Smooth muscle cell (in vitro differentiated cells): ENCODE measurements at regions not wholly inside any gene's neighbourhood (a gene's known extent, or its start where the extent isn't known, plus 50 kb on each side); places are given as distances from the start of the nearest gene placed in this dataset.

ENCODE experiments used
- DNase-seq: peaks from one replicate; lab custom pipeline; 2025; ENCODE audit not compliant: unreplicated experiment; lab: John Stamatoyannopoulos, UW
- H2AFZ ChIP-seq: fragments of 200-600 bp; sonication (generic); 2 replicates; pipeline ENCODE4 v1.6.0; 2016; ENCODE audit warnings: antibody characterized with exemption, low read depth, mild to moderate bottlenecking
- H3F3A ChIP-seq: fragments of 200-600 bp; sonication (generic); 2 replicates; pipeline ENCODE4 v1.6.0; 2017; ENCODE audit warnings: antibody characterized with exemption, low read depth
- H3K27ac ChIP-seq: fragments of 200-600 bp; sonication (generic); 2 replicates; pipeline ENCODE4 v1.5.1; 2016; ENCODE audit warnings: low read depth, mild to moderate bottlenecking
- H3K27me3 ChIP-seq: fragments of 200-600 bp; sonication (generic); 2 replicates; pipeline ENCODE4 v1.6.1; 2016; ENCODE audit warnings: low read depth, mild to moderate bottlenecking
- H3K36me3 ChIP-seq: fragments of 200-600 bp; sonication (generic); 2 replicates; pipeline ENCODE4 v1.5.1; 2016; ENCODE audit warnings: low read depth
- H3K4me1 ChIP-seq: fragments of 200-600 bp; sonication (generic); 2 replicates; pipeline ENCODE4 v1.5.1; 2016; ENCODE audit warnings: low read depth
- H3K4me2 ChIP-seq: fragments of 200-600 bp; sonication (generic); 2 replicates; pipeline ENCODE4 v1.6.0; 2016; ENCODE audit warnings: mild to moderate bottlenecking
- H3K4me3 ChIP-seq: fragments of 200-600 bp; sonication (generic); 2 replicates; pipeline ENCODE4 v1.5.1; 2016; ENCODE audit warnings: mild to moderate bottlenecking
- H3K79me2 ChIP-seq: fragments of 200-600 bp; sonication (generic); 2 replicates; pipeline ENCODE4 v1.6.0; 2016; ENCODE audit warnings: low read depth, mild to moderate bottlenecking
- H3K9ac ChIP-seq: fragments of 200-600 bp; sonication (generic); 2 replicates; pipeline ENCODE4 v1.6.0; 2016; ENCODE audit warnings: low read depth
- H3K9me3 ChIP-seq: fragments of 200-600 bp; sonication (generic); replicated peaks from 2 replicates; pipeline ENCODE4 v1.5.1; 2016; ENCODE audit warnings: low read depth
- H4K20me1 ChIP-seq: fragments of 200-600 bp; sonication (generic); 2 replicates; pipeline ENCODE4 v1.6.0; 2016; ENCODE audit warnings: low read depth
- WGBS: methylation state at CpG from one replicate; pipeline ENCODE4 v1.1.7; 2016; ENCODE audit warnings: low lambda C conversion rate; 5-methylcytosine and 5-hydroxymethylcytosine counted together
- TF ChIP-seq, protein P1 (sequence below): fragments of 200-600 bp; sonication (generic); IDR thresholded peaks from 2 replicates; pipeline ENCODE4 v1.5.1; 2017; ENCODE audit warnings: borderline replicate concordance, mild to moderate bottlenecking, antibody characterized with exemption; ENCODE audit not compliant: insufficient read depth, poor library complexity, severe bottlenecking

- H3K9ac ChIP-seq, result no peak overlapping the region
- WGBS, result 100% methylated on average over 1 of the region's 1 CpG
- no peaks in the 10 kb centered on the region for H3K79me2 ChIP-seq
- TF ChIP-seq, protein P1, sequence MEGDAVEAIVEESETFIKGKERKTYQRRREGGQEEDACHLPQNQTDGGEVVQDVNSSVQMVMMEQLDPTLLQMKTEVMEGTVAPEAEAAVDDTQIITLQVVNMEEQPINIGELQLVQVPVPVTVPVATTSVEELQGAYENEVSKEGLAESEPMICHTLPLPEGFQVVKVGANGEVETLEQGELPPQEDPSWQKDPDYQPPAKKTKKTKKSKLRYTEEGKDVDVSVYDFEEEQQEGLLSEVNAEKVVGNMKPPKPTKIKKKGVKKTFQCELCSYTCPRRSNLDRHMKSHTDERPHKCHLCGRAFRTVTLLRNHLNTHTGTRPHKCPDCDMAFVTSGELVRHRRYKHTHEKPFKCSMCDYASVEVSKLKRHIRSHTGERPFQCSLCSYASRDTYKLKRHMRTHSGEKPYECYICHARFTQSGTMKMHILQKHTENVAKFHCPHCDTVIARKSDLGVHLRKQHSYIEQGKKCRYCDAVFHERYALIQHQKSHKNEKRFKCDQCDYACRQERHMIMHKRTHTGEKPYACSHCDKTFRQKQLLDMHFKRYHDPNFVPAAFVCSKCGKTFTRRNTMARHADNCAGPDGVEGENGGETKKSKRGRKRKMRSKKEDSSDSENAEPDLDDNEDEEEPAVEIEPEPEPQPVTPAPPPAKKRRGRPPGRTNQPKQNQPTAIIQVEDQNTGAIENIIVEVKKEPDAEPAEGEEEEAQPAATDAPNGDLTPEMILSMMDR, result no peak
- H3K4me3 ChIP-seq, result no peak overlapping the region
- H3K27me3 ChIP-seq, result no peaks in the 10 kb centered on the region
- no peaks in the 10 kb centered on the region for H3F3A ChIP-seq
- no peak overlapping the region for H2AFZ ChIP-seq
- no peak for DNase-seq
- H3K4me1 ChIP-seq, result no peaks in the 10 kb centered on the region
- no peak overlapping the region for H3K4me2 ChIP-seq
- no peaks in the 10 kb centered on the region for H3K9me3 ChIP-seq
- no peak overlapping the region for H3K27ac ChIP-seq
- no peaks in the 10 kb centered on the region for H3K36me3 ChIP-seq
- H4K20me1 ChIP-seq, result no peaks in the 10 kb centered on the region
Observed at GRCh38 chr4:29175291-29175690, 1544.9 kb upstream of the PCDH7 start.

- WGBS, result 78% methylated on average over 2 of the region's 2 CpGs
- H3K4me2 ChIP-seq, result no peak overlapping the region
- H4K20me1 ChIP-seq, result no peaks in the 10 kb centered on the region
- H3K4me3 ChIP-seq, result no peak overlapping the region
- no peak for DNase-seq
- no peak overlapping the region for H3K9ac ChIP-seq
- no peaks in the 10 kb centered on the region for H3K36me3 ChIP-seq
- H3F3A ChIP-seq, result no peaks in the 10 kb centered on the region
- H2AFZ ChIP-seq, result no peak overlapping the region
- no peak overlapping the region for H3K27ac ChIP-seq
- H3K27me3 ChIP-seq, result no peaks in the 10 kb centered on the region
- H3K4me1 ChIP-seq, result no peaks in the 10 kb centered on the region
- no peaks in the 10 kb centered on the region for H3K79me2 ChIP-seq
- TF ChIP-seq, protein P1, result no peak
- H3K9me3 ChIP-seq, result no peaks in the 10 kb centered on the region
Observed at GRCh38 chr4:29199025-29199424, 1521.1 kb upstream of the PCDH7 start.

DNA sequence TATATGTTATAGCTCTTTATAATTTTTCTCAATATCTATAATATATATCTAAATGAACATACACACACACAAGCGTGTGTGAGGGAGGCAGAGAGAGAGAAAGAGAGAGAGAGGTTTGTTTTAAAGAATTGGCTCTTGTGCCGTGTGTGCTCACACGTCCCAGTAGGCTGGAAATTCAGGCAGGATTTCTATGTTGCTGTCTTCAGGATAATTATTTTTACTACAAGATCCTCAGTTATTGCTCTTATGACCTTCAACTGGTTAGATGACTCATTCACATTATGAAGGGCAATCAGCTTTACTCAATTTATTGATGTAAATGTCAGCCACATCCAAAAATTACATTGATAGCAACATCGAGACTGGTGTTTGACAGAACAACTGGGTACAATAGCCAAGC is 1520.7 kb upstream of the PCDH7 start:
- Histone ChIP-seq H3K4me1 (no peaks in the 10 kb centered on the region), H3F3A (no peaks in the 10 kb centered on the region), H3K36me3 (no peaks in the 10 kb centered on the region), H3K79me2 (no peaks in the 10 kb centered on the region), H4K20me1 (no peaks in the 10 kb centered on the region), H3K4me2 (no peak overlapping the region), H2AFZ (peak overlapping the region; percentile 31), H3K9ac (no peak overlapping the region), H3K9me3 (no peaks in the 10 kb centered on the region), H3K4me3 (no peak overlapping the region), H3K27me3 (no peaks in the 10 kb centered on the region), H3K27ac (no peak overlapping the region)
- TF ChIP-seq, protein P1, result no peak
- 90% methylated on average over 4 of the region's 4 CpGs for WGBS
- no peak for DNase-seq

DNA sequence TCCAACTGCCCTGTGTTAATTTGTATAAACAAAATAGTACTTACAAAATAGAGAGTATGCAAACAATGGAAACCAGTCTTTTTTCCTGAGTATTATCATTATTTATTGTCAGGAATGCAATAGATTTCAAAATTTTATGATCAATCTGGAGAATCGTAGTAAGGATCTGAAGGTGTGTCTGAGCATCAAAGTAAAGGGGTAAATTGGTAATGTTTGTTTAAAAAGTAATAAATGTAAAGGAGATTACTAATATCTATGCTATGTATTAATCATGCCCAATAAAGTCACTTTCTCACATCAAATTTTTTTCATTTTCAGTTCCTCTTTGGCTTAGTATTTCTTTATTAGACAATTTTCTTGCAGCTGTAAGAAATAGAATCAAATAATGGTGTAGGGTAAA is 1507.1 kb upstream of the PCDH7 start:
- WGBS, result 92% methylated on average over 1 of the region's 1 CpG
- H3K4me2 ChIP-seq, result no peak overlapping the region
- H3K9ac ChIP-seq, result no peak overlapping the region
- H3K27me3 ChIP-seq, result no peaks in the 10 kb centered on the region
- H3K27ac ChIP-seq, result no peak overlapping the region
- no peaks in the 10 kb centered on the region for H4K20me1 ChIP-seq
- no peaks in the 10 kb centered on the region for H3K9me3 ChIP-seq
- H3K4me1 ChIP-seq, result peaks cover 9% of the 10 kb centered on the region
- TF ChIP-seq, protein P1, result no peak
- no peak overlapping the region for H3K4me3 ChIP-seq
- no peak for DNase-seq
- H3F3A ChIP-seq, result no peaks in the 10 kb centered on the region
- no peak overlapping the region for H2AFZ ChIP-seq
- H3K36me3 ChIP-seq, result no peaks in the 10 kb centered on the region
- H3K79me2 ChIP-seq, result no peaks in the 10 kb centered on the region
